ENCODE measurements at regions not wholly inside any gene's neighbourhood (a gene's known extent, or its start where the extent isn't known, plus 50 kb on each side); places are given as distances from the start of the nearest gene placed in this dataset.

- intact Hi-C loops (cut with DNase I): no loop called here
- no peak overlapping the region for H3K27ac ChIP-seq
- H3K36me3 ChIP-seq: no peaks in the 10 kb centered on the region
- DNase-seq (ENCODE audit: extremely low spot score in 2 of 2): no peak
- H3K27me3 ChIP-seq: no peaks in the 10 kb centered on the region
- no peaks in the 10 kb centered on the region for H3K4me1 ChIP-seq
- TF ChIP-seq CTCF (IDR thresholded peaks at IDR 0.05) (no peak), POLR2AphosphoS5 (IDR thresholded peaks at IDR 0.05; ENCODE audit: insufficient read depth in 1 of 2, low read depth in 1 of 2) (no peak), POLR2A (IDR thresholded peaks at IDR 0.05) (no peak)
- no peak overlapping the region for H3K4me3 ChIP-seq
- H3K9me3 ChIP-seq: no peaks in the 10 kb centered on the region
Measured at GRCh38 chr1:244137725-244138124, 86.6 kb downstream of the ZBTB18 start.

GRCh38 chr1:244138399-244138798, 87.3 kb downstream of the ZBTB18 start:
- H3K27ac ChIP-seq: no peak overlapping the region
- no peaks in the 10 kb centered on the region for H3K27me3 ChIP-seq
- H3K36me3 ChIP-seq: no peaks in the 10 kb centered on the region
- DNase-seq (ENCODE audit: extremely low spot score in 2 of 2): no peak
- intact Hi-C loops (cut with DNase I): no loop called here
- TF ChIP-seq POLR2AphosphoS5 (IDR thresholded peaks at IDR 0.05; ENCODE audit: insufficient read depth in 1 of 2, low read depth in 1 of 2): no peak
- no peak for TF ChIP-seq CTCF (IDR thresholded peaks at IDR 0.05)
- no peak for TF ChIP-seq POLR2A (IDR thresholded peaks at IDR 0.05)
- no peaks in the 10 kb centered on the region for H3K9me3 ChIP-seq
- no peaks in the 10 kb centered on the region for H3K4me1 ChIP-seq
- H3K4me3 ChIP-seq: no peak overlapping the region

- H3K36me3 ChIP-seq: no peaks in the 10 kb centered on the region
- no peaks in the 10 kb centered on the region for H3K27me3 ChIP-seq
- H3K9me3 ChIP-seq: no peaks in the 10 kb centered on the region
- intact Hi-C loops (cut with DNase I): no loop called here
- H3K4me3 ChIP-seq: no peak overlapping the region
- H3K27ac ChIP-seq: no peak overlapping the region
- DNase-seq (ENCODE audit: extremely low spot score in 2 of 2): no peak
- no peaks in the 10 kb centered on the region for H3K4me1 ChIP-seq
- TF ChIP-seq POLR2AphosphoS5 (IDR thresholded peaks at IDR 0.05; ENCODE audit: insufficient read depth in 1 of 2, low read depth in 1 of 2) (no peak), POLR2A (IDR thresholded peaks at IDR 0.05) (no peak), CTCF (IDR thresholded peaks at IDR 0.05) (no peak)
Measured at GRCh38 chr1:244139655-244140054, 88.6 kb downstream of the ZBTB18 start.

- Histone ChIP-seq H3K27ac (no peak overlapping the region), H3K4me1 (no peaks in the 10 kb centered on the region), H3K36me3 (no peaks in the 10 kb centered on the region), H3K9me3 (no peaks in the 10 kb centered on the region), H3K27me3 (no peaks in the 10 kb centered on the region), H3K4me3 (no peak overlapping the region)
- intact Hi-C loops (cut with DNase I): no loop called here
- TF ChIP-seq CTCF (IDR thresholded peaks at IDR 0.05) (no peak), POLR2AphosphoS5 (IDR thresholded peaks at IDR 0.05; ENCODE audit: insufficient read depth in 1 of 2, low read depth in 1 of 2) (no peak), POLR2A (IDR thresholded peaks at IDR 0.05) (no peak)
- no peak for DNase-seq (ENCODE audit: extremely low spot score in 2 of 2)
Measured at GRCh38 chr1:244140420-244140819, 89.3 kb downstream of the ZBTB18 start.

- TF ChIP-seq POLR2A (IDR thresholded peaks at IDR 0.05) (no peak), CTCF (IDR thresholded peaks at IDR 0.05) (no peak), POLR2AphosphoS5 (IDR thresholded peaks at IDR 0.05; ENCODE audit: insufficient read depth in 1 of 2, low read depth in 1 of 2) (no peak)
- Histone ChIP-seq H3K27ac (no peak overlapping the region), H3K27me3 (no peaks in the 10 kb centered on the region), H3K4me1 (no peaks in the 10 kb centered on the region), H3K36me3 (no peaks in the 10 kb centered on the region), H3K4me3 (no peak overlapping the region), H3K9me3 (no peaks in the 10 kb centered on the region)
- DNase-seq (ENCODE audit: extremely low spot score in 2 of 2): no peak
- intact Hi-C loops (cut with DNase I): no loop called here
Measured at GRCh38 chr1:244144053-244144452, 93.0 kb downstream of the ZBTB18 start.

Data from vagina (tissue), 2 donors.